ENCODE measurements at regions not wholly inside any gene's neighbourhood (a gene's known extent, or its start where the extent isn't known, plus 50 kb on each side); places are given as distances from the start of the nearest gene placed in this dataset.

GRCh38 chr15:61798631-61799030, 261.6 kb downstream of the VPS13C start:
- no peak for DNase-seq

- DNase-seq = no peak
Observed at GRCh38 chr15:61796056-61796455, 264.2 kb downstream of the VPS13C start.

DNA sequence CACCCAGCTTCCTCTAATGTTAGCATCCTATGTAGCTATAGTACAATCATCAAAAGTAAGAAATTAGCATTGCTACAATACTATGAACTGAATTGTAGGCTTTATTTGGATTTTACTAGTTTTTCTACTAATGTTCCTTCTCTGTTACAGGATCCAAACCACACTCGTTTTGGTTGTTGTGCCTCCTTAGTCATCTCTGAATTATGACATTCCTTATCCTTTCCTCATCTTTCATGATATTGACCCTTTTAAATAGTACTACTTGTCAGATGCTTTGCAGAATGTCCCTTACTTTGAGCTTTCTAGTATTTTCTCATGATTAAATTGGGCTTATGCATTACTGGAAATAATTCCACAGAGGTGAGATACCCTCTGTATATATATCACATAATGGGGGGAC, 265.4 kb downstream of the VPS13C start:
- no peak for DNase-seq

- no peak for DNase-seq
Observed at GRCh38 chr15:61794276-61794675, 266.0 kb downstream of the VPS13C start.

GRCh38 chr15:61784734-61785133, 275.5 kb downstream of the VPS13C start:
- no peak for DNase-seq

- no peak for DNase-seq
Observed at GRCh38 chr15:61780278-61780980, 279.8 kb downstream of the VPS13C start.

GRCh38 chr15:61777689-61778088, 282.6 kb downstream of the VPS13C start:
- DNase-seq = no peak

DNA sequence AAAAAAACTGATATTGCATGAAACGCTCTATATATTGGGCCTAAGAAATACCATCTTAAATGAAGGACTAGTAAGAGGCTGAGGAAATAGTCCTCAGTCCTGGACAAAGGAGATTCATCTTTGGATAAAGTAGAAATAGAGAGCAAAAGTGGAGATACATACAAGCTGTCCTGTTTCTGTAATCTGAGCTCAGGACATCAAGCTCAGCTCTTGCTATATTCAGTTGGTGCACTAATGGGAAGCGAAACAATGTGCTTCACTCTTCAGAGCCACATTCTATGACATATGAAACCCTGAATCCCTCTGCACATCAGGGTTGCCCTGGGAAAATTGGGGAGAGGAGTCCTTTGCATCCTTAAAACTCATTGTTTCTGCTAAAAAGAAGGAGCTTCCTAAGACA, 290.7 kb downstream of the VPS13C start:
- no peak for DNase-seq

DNA sequence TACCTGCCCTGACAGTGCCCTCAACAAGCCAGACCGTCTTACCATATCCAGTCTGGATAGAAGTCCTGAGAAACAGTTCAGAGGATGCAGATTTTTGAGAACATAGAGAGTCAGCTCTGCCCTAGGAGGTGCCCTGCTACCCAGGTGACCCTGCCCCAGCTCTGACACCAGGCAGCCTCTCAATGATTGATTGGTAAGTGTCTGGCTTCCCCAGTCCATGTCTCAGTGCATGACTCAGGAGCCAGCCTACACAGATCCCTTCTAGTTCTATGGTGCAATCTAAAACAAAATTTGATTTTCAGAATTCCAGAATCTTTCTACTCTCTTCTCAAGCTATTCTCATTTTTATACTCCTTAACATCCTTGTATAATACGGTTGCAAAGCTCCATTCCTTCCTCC, 292.1 kb downstream of the VPS13C start:
- no peak for DNase-seq

DNA sequence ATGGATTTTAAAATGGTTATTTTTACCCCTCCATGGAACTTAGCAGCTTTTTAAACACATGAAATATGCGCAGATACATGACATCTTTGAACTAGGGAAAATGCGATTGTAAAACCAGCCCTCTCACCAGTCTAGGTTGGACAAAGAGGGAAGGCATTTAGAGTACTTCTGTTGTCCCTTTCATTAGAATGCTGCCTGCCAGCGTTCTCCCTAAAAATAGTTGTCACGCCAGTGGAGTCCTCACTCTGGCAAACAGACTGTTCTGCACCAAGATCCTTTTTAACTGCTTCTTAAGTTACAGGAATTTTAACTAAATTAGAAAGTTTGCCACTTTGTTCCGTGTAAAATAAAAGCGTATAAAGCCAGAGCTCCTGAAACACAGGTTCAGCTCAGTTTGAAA, 295.3 kb downstream of the VPS13C start:
- peak; percentile 11 for DNase-seq

DNA sequence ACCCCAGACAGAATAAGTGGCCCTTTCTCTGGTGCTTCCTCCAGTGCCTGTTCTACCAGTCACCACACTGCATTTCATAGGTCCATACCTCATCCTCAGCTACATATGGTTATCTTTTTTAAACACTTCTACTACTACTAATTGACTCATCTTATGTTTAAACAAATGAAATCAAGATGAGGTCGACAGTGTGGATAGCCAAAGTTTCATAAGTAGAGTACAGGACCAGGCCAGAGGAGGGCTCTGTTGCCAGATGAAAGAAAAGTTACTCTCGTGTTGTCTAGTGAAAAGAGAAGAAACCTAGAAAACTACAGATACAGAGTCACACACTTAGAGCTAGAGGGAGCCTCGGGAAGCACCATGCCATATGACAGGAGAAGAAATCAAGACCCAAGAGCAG, 296.1 kb downstream of the VPS13C start:
- no peak for DNase-seq

DNA sequence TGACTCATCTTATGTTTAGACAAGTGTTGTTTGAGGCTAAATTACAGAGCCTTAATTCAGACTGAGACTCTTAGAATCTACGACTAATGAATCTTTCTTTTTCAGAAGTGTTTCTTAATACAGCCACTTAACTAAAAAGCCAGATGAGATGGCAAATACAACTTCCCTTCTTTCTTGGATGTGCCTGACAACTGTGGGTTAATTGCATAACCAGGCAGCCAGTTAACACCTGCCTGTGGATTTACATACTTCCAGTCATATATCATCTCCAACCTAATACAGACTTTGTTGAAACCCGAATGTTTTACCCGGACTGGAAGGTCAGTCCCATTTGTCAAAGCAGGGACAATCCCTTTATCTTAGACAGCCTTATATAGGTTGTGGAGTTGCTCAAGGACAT, 297.6 kb downstream of the VPS13C start:
- DNase-seq = no peak

GRCh38 chr15:61759639-61760038, 300.6 kb downstream of the VPS13C start:
- DNase-seq = no peak

GRCh38 chr15:61756071-61756820, 304.0 kb downstream of the VPS13C start:
- DNase-seq = no peak

- no peak for DNase-seq
Observed at GRCh38 chr15:61755467-61755866, 304.8 kb downstream of the VPS13C start.

GRCh38 chr15:61753018-61753710, 307.1 kb downstream of the VPS13C start:
- no peak for DNase-seq

GRCh38 chr15:61752001-61752400, 308.2 kb downstream of the VPS13C start:
- DNase-seq = no peak

DNA sequence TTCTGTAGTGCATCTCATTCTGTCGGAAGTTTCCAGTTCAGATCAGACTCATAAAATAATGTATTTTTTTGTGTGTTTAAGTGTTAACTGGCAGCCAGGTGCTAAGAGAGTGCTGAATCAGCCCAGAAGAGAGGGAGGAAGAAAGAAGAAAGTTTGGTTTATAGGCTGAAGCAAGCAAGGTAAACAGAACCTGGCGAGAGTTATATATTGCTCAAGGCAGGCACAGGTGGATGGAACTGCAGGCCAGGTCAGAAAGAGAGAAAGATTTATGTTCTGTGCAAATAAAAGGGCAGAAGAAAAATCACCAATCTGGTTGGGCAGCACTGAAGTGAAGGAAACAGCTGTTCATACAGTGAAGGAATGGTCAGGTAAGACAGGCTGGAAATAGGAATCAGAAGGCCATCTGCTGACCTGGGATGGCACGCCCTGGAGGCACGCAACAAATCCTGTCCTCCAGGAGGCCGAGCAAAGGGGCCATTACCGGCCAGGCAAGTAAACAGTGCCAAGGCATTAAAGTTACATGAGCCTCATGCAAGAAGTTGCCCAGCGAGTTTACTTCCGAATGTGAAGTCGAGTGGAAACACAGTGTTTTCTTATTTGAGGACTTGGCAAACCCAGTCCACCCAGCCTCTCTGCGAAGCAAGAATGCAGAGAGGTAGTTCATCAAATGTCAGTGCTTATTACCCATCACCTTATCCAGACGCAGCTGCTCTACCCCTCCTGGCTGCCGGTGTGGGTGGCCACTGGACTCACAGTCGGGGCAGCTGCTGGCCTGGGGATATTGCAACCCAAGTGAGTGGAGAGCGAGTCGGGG, 309.8 kb downstream of the VPS13C start:
- peak; percentile 36 for DNase-seq

GRCh38 chr15:61749169-61749568, 311.1 kb downstream of the VPS13C start:
- no peak for DNase-seq

- DNase-seq = no peak
Observed at GRCh38 chr15:61748529-61748928, 311.7 kb downstream of the VPS13C start.

DNA sequence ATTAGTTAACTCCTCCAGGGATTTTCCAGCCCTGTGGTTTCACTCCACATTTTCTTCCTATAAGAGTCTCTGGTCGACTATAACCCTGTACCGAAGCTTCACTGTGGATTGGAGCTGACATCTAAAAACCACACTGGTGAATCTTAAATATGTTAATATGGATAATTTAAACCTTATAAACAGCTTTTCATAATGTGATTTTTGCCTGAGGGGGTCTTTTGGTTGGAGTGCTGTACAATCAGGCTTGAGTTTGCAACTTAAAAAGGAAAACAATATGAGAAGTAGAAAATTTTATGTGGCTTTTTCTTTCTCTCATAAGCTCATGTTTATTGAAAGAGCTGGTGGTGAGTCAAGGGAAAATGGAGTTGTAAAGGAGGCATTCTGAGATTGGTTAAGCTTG, 313.7 kb downstream of the VPS13C start:
- no peak for DNase-seq

DNA sequence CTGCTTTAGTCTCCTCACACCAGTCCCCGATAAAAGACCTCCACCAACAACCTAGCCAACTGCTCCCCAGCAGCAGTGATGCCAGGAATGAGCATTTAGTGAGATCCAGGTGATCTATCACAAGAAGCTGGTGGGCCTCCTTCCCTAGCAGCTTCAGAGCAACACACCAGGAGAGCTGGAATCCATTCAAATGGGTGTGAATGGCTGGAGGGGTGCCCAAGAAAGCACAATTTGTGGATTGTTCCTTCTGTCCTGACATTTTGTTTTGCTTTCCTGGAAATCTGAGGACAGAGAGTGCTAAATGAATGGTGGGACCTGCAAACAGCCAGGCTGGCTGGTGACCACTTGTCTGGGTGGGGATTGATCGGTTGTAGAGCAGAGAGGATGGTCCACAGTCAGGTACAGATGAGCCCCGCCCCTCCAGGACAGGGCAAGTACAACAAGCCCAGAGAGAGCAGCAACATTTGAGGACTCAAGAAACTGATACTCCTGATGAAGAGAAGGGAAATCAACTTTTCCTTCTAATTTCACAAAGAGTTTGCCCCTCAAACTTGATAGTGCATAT, 316.8 kb downstream of the VPS13C start:
- no peak for DNase-seq
